Lower leg skin (tissue), 4 donors: ENCODE measurements at regions not wholly inside any gene's neighbourhood (a gene's known extent, or its start where the extent isn't known, plus 50 kb on each side); places are given as distances from the start of the nearest gene placed in this dataset.

ENCODE experiments used
- DNase-seq, 2 donors: peaks; one replicate each; pipeline ENCODE4 v3.0.0-alpha.2; 2019; ENCODE audit warnings: low spot score in 2 of 2
- H3K4me3 ChIP-seq: fragments of 200-600 bp; sonication (generic); 2 replicates; pipeline ENCODE4 v1.5.1; 2017; ENCODE audit warnings: mild to moderate bottlenecking, low read depth; ENCODE audit not compliant: poor library complexity, severe bottlenecking
- CTCF ChIP-seq, 3 donors: fragments of 450-650 bp; IDR thresholded peaks; one replicate each; pipeline ENCODE4 v1.5.1; 2016; ENCODE audit warnings: antibody characterized with exemption in 3 of 3, mild to moderate bottlenecking in 3 of 3, moderate library complexity in 2 of 3
- POLR2A ChIP-seq, 2 donors: fragments of 450-650 bp; IDR thresholded peaks; one replicate each; pipeline ENCODE4 v1.6.1; 2016 to 2017; ENCODE audit warnings: antibody characterized with exemption in 2 of 2, mild to moderate bottlenecking in 1 of 2, moderate library complexity in 1 of 2
- WGBS, 2 donors: methylation state at CpG; one replicate each; pipeline ENCODE4 v1.1.5; 2018; 5-methylcytosine and 5-hydroxymethylcytosine counted together
- intact Hi-C: fragments of 100-400 bp; cut with DNase I; formaldehyde crosslinking; loops from one replicate; pipeline ENCODE4 v1.15.0; 2023; ENCODE audit warnings: low total_unique reads

DNA sequence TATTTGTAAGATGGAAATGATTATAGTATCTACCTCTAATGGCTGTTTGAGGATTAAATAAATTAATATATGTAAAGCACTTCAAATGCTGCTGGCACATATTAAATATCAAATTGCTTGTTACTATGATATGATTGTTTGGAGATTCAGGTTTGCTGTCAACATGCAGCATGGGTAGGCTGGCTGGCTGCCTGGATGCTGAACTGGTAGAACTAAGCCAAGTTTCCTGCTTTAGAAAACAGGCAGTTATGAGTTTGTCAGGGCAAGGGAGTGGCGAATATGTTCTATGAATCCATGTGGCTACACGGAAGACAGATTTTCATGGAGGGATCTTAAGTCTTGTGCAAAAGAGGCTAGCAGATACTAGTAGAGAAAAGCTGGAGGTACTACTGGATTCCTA, 239.6 kb downstream of the GBA3 start:
- 41 to 44% methylated on average over 2 of the region's 2 CpGs for WGBS, 2 donors
- H3K4me3 ChIP-seq, result no peak overlapping the region
- TF ChIP-seq POLR2A (IDR thresholded peaks at IDR 0.05), result no peak
- TF ChIP-seq CTCF (IDR thresholded peaks at IDR 0.05), result no peak
- DNase-seq, result no peak
- intact Hi-C loops, result no loop called here

- TF ChIP-seq POLR2A (IDR thresholded peaks at IDR 0.05) (no peak), CTCF (IDR thresholded peaks at IDR 0.05) (no peak)
- 87 to 89% methylated on average over 2 of the region's 2 CpGs for WGBS, 2 donors
- intact Hi-C loops, result no loop called here
- no peak for DNase-seq
- no peak overlapping the region for H3K4me3 ChIP-seq
These were observed 229.7 kb downstream of the GBA3 start for GRCh38 chr4:22922426-22922825.

DNA sequence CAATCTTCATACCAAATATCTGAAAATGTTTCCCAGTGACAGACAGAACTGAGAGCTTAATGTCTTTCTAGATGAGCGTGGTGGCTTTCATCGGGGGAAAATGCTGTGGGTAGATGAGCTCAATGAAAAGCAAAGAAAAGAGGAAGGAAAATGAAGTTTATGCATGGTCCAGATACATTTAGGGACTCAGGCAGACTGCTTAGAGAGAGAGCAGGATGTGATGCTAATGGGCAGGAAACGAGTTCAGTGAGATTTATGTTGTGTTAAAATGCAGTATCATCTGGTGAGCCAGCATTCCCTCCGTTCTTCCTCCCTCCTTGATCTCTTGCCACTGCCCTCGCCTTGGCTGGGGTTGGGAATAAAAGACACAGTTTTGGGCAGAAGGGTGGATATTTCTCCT, 229.2 kb downstream of the GBA3 start:
- DNase-seq, result no peak
- 35 to 37% methylated on average over 5 of the region's 5 CpGs for WGBS, 2 donors
- TF ChIP-seq CTCF (IDR thresholded peaks at IDR 0.05) (no peak), POLR2A (IDR thresholded peaks at IDR 0.05) (no peak)
- intact Hi-C loops, result no loop called here
- no peak overlapping the region for H3K4me3 ChIP-seq

DNA sequence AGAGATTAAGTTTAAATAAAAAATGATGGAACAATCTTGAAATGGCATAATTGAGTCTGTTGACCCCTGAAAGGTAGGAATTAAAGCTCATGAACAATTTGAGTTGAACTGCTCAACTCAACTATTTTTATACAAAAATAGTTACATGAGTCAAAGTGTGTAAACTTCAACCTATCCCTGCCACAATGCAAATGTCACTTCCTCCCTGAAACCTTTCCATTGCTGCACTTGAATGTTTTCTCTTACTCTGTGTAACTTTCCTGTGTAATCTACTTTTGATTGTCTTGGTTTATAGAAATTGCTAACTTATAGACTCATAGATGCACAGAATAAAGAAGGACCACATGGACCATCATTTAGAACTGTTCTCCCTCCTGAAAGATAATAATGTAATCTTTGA, 218.5 kb downstream of the GBA3 start:
- no peak for DNase-seq
- intact Hi-C loops, result no loop called here
- H3K4me3 ChIP-seq, result no peak overlapping the region
- no peak for TF ChIP-seq CTCF (IDR thresholded peaks at IDR 0.05)

DNA sequence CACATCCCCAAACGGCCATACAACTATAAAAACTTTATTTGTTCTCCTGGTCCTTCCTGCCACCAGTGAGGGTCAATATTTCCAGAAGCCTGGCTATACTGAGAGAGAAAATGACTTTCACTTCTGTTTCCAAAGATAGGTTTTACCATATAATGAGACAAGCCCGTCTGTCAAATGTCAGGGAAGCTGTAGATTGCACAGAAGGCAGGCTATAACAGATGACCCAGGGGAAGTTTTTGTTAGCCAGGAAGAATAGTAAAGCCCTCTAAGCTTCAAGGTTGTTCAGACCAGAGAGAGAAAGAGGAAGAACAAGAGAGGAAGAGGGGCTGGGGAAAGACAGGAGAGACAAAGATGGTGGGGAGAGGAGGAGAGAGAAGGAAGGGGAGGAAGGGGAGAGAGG, 217.5 kb downstream of the GBA3 start:
- DNase-seq, result no peak
- no peak overlapping the region for H3K4me3 ChIP-seq
- intact Hi-C loops, result no loop called here
- 38 to 57% methylated on average over 2 of the region's 2 CpGs for WGBS, 2 donors
- TF ChIP-seq POLR2A (IDR thresholded peaks at IDR 0.05), result no peak
- TF ChIP-seq CTCF (IDR thresholded peaks at IDR 0.05), result no peak

DNA sequence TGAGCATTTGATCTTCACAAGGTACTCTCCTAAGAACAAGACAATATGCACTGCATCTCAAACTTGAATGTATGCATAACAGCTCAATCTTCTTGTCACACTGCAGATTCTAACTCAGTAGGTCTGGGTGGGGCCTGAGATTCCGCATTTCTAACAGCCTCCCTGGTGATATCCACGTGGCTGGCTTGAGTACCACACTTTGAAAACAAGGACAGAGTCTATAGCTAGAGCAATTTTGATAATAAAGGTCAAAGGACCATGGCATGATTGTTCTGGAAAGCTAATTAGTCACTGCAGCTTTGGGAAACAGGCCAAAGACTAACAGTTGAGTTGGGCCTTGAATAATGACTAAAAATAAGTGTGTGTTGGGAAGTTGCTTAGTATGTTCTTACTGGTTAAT, 213.3 kb downstream of the GBA3 start:
- intact Hi-C loops, result no loop called here
- 65 to 69% methylated on average over 2 of the region's 2 CpGs for WGBS, 2 donors
- no peak overlapping the region for H3K4me3 ChIP-seq
- TF ChIP-seq CTCF (IDR thresholded peaks at IDR 0.05), result no peak
- no peak for TF ChIP-seq POLR2A (IDR thresholded peaks at IDR 0.05)
- no peak for DNase-seq
